A549 (cell line): ENCODE measurements at regions not wholly inside any gene's neighbourhood (a gene's known extent, or its start where the extent isn't known, plus 50 kb on each side); places are given as distances from the start of the nearest gene placed in this dataset.

Experiments used
- ATAC-seq, 2 experiments: fragments of 200-7000 bp in 1 of 2; fragments of >200 bp in 1 of 2; cut with Nextera tagmentation in 1 of 2; cut with Tn5 transposase in 1 of 2; 3 replicates each; pipeline versions ENCODE4 v1.8.0 to v1.9.1; 2018 to 2020; ENCODE audit warnings: mild to moderate bottlenecking in 1 of 2, moderate library complexity in 1 of 2
- CTCF ChIA-PET: fragments of 300-600 bp; sonication (Branson Sonifier 250); formaldehyde crosslinking; extraction: SDS; loops from one replicate; lab custom pipeline; 2021; ENCODE audit warnings: antibody characterized with exemption, inconsistent platforms; lab: Yijun Ruan, JAX
- POLR2A ChIA-PET: fragments of 350-600 bp; formaldehyde crosslinking; extraction: SDS; loops from one replicate; lab custom pipeline; 2021; ENCODE audit warnings: antibody characterized with exemption, inconsistent platforms; lab: Yijun Ruan, JAX
- DNase-seq, 2 experiments: peaks; one replicate each; pipeline versions ENCODE4 v3.0.0 to v3.0.0-alpha.2; 2011 to 2016; ENCODE audit warnings: low read depth in 1 of 2, low spot score in 1 of 2
- FAIRE-seq: peaks from 2 replicates; lab custom pipeline; 2011; peaks lifted over from hg19 to GRCh38; lab: Jason Lieb, UNC
- H3K27ac ChIP-seq, 2 experiments: fragments of >200 bp; sonication (Bioruptor Twin); formaldehyde crosslinking; 3 replicates each; pipeline ENCODE4 v1.5.1; 2016 to 2017
- H3K4me1 ChIP-seq: fragments of >200 bp; sonication (Bioruptor Twin); formaldehyde crosslinking; 3 replicates; pipeline ENCODE4 v1.6.1; 2016
- H3K4me2 ChIP-seq: fragments of >200 bp; sonication (Bioruptor Twin); formaldehyde crosslinking; 3 replicates; pipeline ENCODE4 v1.6.1; 2016
- H3K4me3 ChIP-seq: fragments of >200 bp; sonication (Bioruptor Twin); formaldehyde crosslinking; 3 replicates; pipeline ENCODE4 v1.5.1; 2016
- H3K9me3 ChIP-seq: fragments of >200 bp; sonication (Bioruptor Twin); formaldehyde crosslinking; 3 replicates; pipeline ENCODE4 v1.6.1; 2016
- ATOH8 ChIP-seq: fragments of 250-450 bp; sonication (Bioruptor Pico); IDR thresholded peaks from 2 replicates; pipeline ENCODE4 v1.5.0; 2020; ENCODE audit warnings: low read depth, mild to moderate bottlenecking, moderate library complexity
- BHLHE40 ChIP-seq: IDR thresholded peaks from 2 replicates; pipeline ENCODE4 v1.6.1; 2012; ENCODE audit warnings: low read depth, low read length, inconsistent platforms
- CEBPB ChIP-seq, 2 experiments: fragments of >200 bp in 1 of 2; sonication (Bioruptor Twin) in 1 of 2; formaldehyde crosslinking in 1 of 2; IDR thresholded peaks; 2 replicates each; pipeline ENCODE4 v1.6.1; 2012 to 2016
- EHMT2 ChIP-seq: fragments of 200-600 bp; sonication (generic); IDR thresholded peaks from 2 replicates; pipeline ENCODE4 v1.6.1; 2016; ENCODE audit warnings: antibody characterized with exemption, low read depth, mild to moderate bottlenecking, moderate library complexity
- ELK1 ChIP-seq: fragments of 150-350 bp; IDR thresholded peaks from 2 replicates; pipeline ENCODE4 v1.6.1; 2014; ENCODE audit warnings: low read depth, mild to moderate bottlenecking, low read length
- EP300 ChIP-seq, 2 experiments: fragments of >200 bp; sonication (Bioruptor Twin); formaldehyde crosslinking; IDR thresholded peaks; 2 replicates in 1 of 2; 3 replicates in 1 of 2; pipeline ENCODE4 v1.6.1; 2016 to 2017
- ESRRA ChIP-seq: fragments of 150-350 bp; IDR thresholded peaks from 2 replicates; pipeline ENCODE4 v1.6.1; 2014; ENCODE audit warnings: mild to moderate bottlenecking, low read length, borderline replicate concordance
- FOSL2 ChIP-seq, 2 experiments: fragments of 450-650 bp in 1 of 2; fragments of >200 bp in 1 of 2; sonication (Bioruptor Twin) in 1 of 2; formaldehyde crosslinking; IDR thresholded peaks; 2 replicates each; pipeline versions ENCODE4 v1.5.0 to v1.6.1; 2016 to 2020; ENCODE audit warnings: mild to moderate bottlenecking in 1 of 2, moderate library complexity in 1 of 2
- FOXS1 ChIP-seq: fragments of 250-450 bp; sonication (Bioruptor Pico); IDR thresholded peaks from 2 replicates; pipeline ENCODE4 v1.5.0; 2020; ENCODE audit warnings: mild to moderate bottlenecking, moderate library complexity
- JUN ChIP-seq, 2 experiments: fragments of >200 bp; sonication (Bioruptor Twin); formaldehyde crosslinking; IDR thresholded peaks; 2 replicates in 1 of 2; 3 replicates in 1 of 2; pipeline ENCODE4 v1.6.1; 2016 to 2017
- MAFK ChIP-seq: fragments of 450-650 bp; IDR thresholded peaks from 2 replicates; pipeline ENCODE4 v1.6.1; 2014; ENCODE audit not compliant: partially characterized antibody
- MYC ChIP-seq: IDR thresholded peaks from 2 replicates; pipeline ENCODE4 v1.6.1; 2012; ENCODE audit warnings: mild to moderate bottlenecking, inconsistent platforms, low read length, improper control_type of control experiment, borderline replicate concordance
- PBX3 ChIP-seq: IDR thresholded peaks from 2 replicates; pipeline ENCODE4 v1.6.1; 2012
- POLR2A ChIP-seq: IDR thresholded peaks from 2 replicates; pipeline ENCODE4 v1.6.1; 2012; ENCODE audit warnings: mild to moderate bottlenecking, low read length
- RARB ChIP-seq: fragments of 250-450 bp; sonication (Bioruptor Pico); IDR thresholded peaks from 2 replicates; pipeline ENCODE4 v1.8.0; 2021; ENCODE audit warnings: mild to moderate bottlenecking, moderate library complexity
- REST ChIP-seq: fragments of 200-600 bp; sonication (generic); IDR thresholded peaks from 2 replicates; pipeline ENCODE4 v1.6.1; 2016; ENCODE audit warnings: antibody characterized with exemption, mild to moderate bottlenecking, moderate library complexity
- RFX5 ChIP-seq: fragments of 450-650 bp; IDR thresholded peaks from 2 replicates; pipeline ENCODE4 v1.7.1; 2014; ENCODE audit warnings: antibody characterized with exemption, mild to moderate bottlenecking, moderate library complexity
- SREBF2 ChIP-seq: fragments of 450-650 bp; IDR thresholded peaks from 2 replicates; pipeline ENCODE4 v1.6.1; 2014; ENCODE audit warnings: mild to moderate bottlenecking, moderate library complexity
- USF2 ChIP-seq: fragments of 450-650 bp; IDR thresholded peaks from 2 replicates; pipeline ENCODE4 v1.6.1; 2014; ENCODE audit warnings: antibody characterized with exemption
- ZFP36 ChIP-seq: fragments of 450-650 bp; IDR thresholded peaks from 2 replicates; pipeline ENCODE4 v1.6.1; 2014; ENCODE audit warnings: borderline replicate concordance; ENCODE audit not compliant: partially characterized antibody
- WGBS: methylation state at CpG from one replicate; pipeline ENCODE4 v1.1.6; 2017; ENCODE audit errors: missing lambda C conversion rate; 5-methylcytosine and 5-hydroxymethylcytosine counted together

GRCh38 chr1:208600456-208601190 lies 356.4 kb upstream of the PLXNA2 start:
- no peak for TF ChIP-seq JUN (IDR thresholded peaks at IDR 0.05)
- TF ChIP-seq ZFP36, result no peak
- no peak for TF ChIP-seq ELK1
- no peak for TF ChIP-seq PBX3
- TF ChIP-seq REST, result no peak
- no peak for TF ChIP-seq FOSL2 (IDR thresholded peaks at IDR 0.05)
- no peak for TF ChIP-seq FOSL2 (CRISPR knock-in tag; IDR thresholded peaks at IDR 0.05)
- no peak for TF ChIP-seq CEBPB (IDR thresholded peaks at IDR 0.05)
- no peak for TF ChIP-seq SREBF2
- TF ChIP-seq BHLHE40, result no peak
- TF ChIP-seq RFX5, result no peak
- TF ChIP-seq EP300 (IDR thresholded peaks at IDR 0.05), result no peak
- no peak overlapping the region for H3K27ac ChIP-seq
- no peak overlapping the region for H3K4me2 ChIP-seq
- FAIRE-seq (no peak), ATAC-seq (no peak), DNase-seq (no peak)
- POLR2A ChIA-PET, result no interaction called here
- CTCF ChIA-PET, result no interaction called here
- no peak overlapping the region for H3K4me3 ChIP-seq
- no peaks in the 10 kb centered on the region for H3K4me1 ChIP-seq
- WGBS, result 3% methylated on average over 6 of the region's 6 CpGs
- no peaks in the 10 kb centered on the region for H3K9me3 ChIP-seq

GRCh38 chr1:208601561-208601960 lies 357.4 kb upstream of the PLXNA2 start:
- no peak for FAIRE-seq
- 16% methylated on average over 3 of the region's 3 CpGs for WGBS
- ChIA-PET POLR2A (no interaction called here), CTCF (no interaction called here)
- Histone ChIP-seq H3K4me1 (no peaks in the 10 kb centered on the region), H3K27ac (no peak overlapping the region), H3K4me3 (no peak overlapping the region), H3K4me2 (no peak overlapping the region), H3K9me3 (no peaks in the 10 kb centered on the region)
- ATAC-seq, result no peak
- DNase-seq, result no peak
- no peak for TF ChIP-seq MYC
- no peak for TF ChIP-seq FOXS1
- no peak for TF ChIP-seq MAFK
- TF ChIP-seq ATOH8 (CRISPR knock-in tag), result no peak
- no peak for TF ChIP-seq ESRRA
- TF ChIP-seq RARB (CRISPR knock-in tag), result no peak
- no peak for TF ChIP-seq ELK1
- no peak for TF ChIP-seq POLR2A
- TF ChIP-seq EHMT2, result no peak
- no peak for TF ChIP-seq USF2
- TF ChIP-seq PBX3, result no peak
- no peak for TF ChIP-seq REST
